Kidney (tissue), 13 donors: ENCODE measurements at regions not wholly inside any gene's neighbourhood (a gene's known extent, or its start where the extent isn't known, plus 50 kb on each side); places are given as distances from the start of the nearest gene placed in this dataset.

Experiments used
- DNase-seq, 5 donors: peaks; one replicate each; pipeline ENCODE4 v3.0.0-alpha.2; 2013 to 2020
- FAIRE-seq: peaks from 2 replicates; lab custom pipeline; 2012; peaks lifted over from hg19 to GRCh38; lab: Jason Lieb, UNC
- H3K27ac ChIP-seq, 2 donors: one replicate each; pipeline ENCODE4 v1.7.0; 2013; ENCODE audit warnings: low read depth in 2 of 2, low read length in 2 of 2, inconsistent platforms in 1 of 2
- H3K27me3 ChIP-seq: one replicate; pipeline ENCODE4 v1.7.1; 2013; ENCODE audit warnings: low read length, inconsistent platforms; ENCODE audit not compliant: control insufficient read depth, insufficient read depth
- H3K36me3 ChIP-seq, 3 donors: one replicate each; pipeline versions ENCODE4 v1.7.0 to v1.7.1; 2013; ENCODE audit warnings: low read length in 3 of 3, control low read depth in 1 of 3, inconsistent platforms in 1 of 3; ENCODE audit not compliant: insufficient read depth in 3 of 3, control insufficient read depth in 2 of 3
- H3K4me1 ChIP-seq, 3 donors: one replicate each; pipeline versions ENCODE4 v1.7.0 to v1.7.1; 2013; ENCODE audit warnings: low read length in 3 of 3, inconsistent platforms in 1 of 3, low read depth in 1 of 3; ENCODE audit not compliant: control insufficient read depth in 2 of 3, insufficient read depth in 2 of 3
- H3K4me3 ChIP-seq, 3 donors: one replicate each; pipeline versions ENCODE4 v1.7.0 to v1.8.1; 2013; ENCODE audit warnings: low read length in 3 of 3, control low read depth in 1 of 3, inconsistent platforms in 1 of 3
- H3K9ac ChIP-seq, 3 donors: one replicate each; pipeline versions ENCODE4 v1.7.0 to v1.7.1; 2013; ENCODE audit warnings: low read length in 3 of 3, control low read depth in 1 of 3, inconsistent platforms in 1 of 3
- H3K9me3 ChIP-seq, 3 donors: one replicate each; pipeline versions ENCODE4 v1.7.0 to v1.7.1; 2013; ENCODE audit warnings: low read length in 3 of 3, control low read depth in 1 of 3, inconsistent platforms in 1 of 3; ENCODE audit not compliant: control insufficient read depth in 2 of 3, insufficient read depth in 1 of 3
- CTCF ChIP-seq: IDR thresholded peaks from 3 replicates; pipeline ENCODE4 v1.5.1; 2012; ENCODE audit warnings: mild to moderate bottlenecking, moderate library complexity, borderline replicate concordance; ENCODE audit not compliant: insufficient read depth; ENCODE audit errors: extremely low read depth
- intact Hi-C: fragments of 100-400 bp; cut with DNase I; formaldehyde crosslinking; loops from one replicate; pipeline ENCODE4 v1.11.1; 2022
- donor health status: control.
- donor health status: control.
- donor health status: control.
- donor health status: control.
- donor health status: control.
- donor health status: DM: yes; HTN: yes; CAD: no.
- donor health status: Normal renal cell carcinoma (clear cell type).

DNA sequence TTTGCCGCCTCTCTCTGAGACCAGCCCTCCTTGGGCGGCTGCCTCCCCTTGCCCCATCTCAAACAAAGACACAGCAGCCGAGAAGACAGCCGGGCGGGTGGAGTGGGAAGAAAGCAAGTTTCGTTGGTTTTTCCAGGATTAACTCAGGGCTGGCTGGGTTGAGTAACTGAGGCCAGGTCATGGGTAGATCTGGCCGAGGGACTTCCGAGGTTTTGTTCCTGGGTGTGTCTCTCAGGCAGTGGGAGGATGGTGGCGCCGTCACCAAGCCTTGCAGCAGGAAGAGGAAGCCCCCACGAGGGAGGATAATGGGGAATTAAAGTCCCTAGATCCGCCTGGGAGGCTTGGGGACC, 167.2 kb downstream of the TTLL2 start:
- Histone ChIP-seq H3K9me3 (peaks cover 0 to 3% (median 0%) of the 10 kb centered on the region in 3 donors), H3K27me3 (no peaks in the 10 kb centered on the region), H3K36me3 (no peaks in the 10 kb centered on the region), H3K4me3 (no peak overlapping the region), H3K27ac (no peak overlapping the region), H3K4me1 (peaks cover 0 to 15% (median 2%) of the 10 kb centered on the region in 3 donors), H3K9ac (no peak overlapping the region)
- FAIRE-seq (no peak), DNase-seq (no peak)
- no peak for TF ChIP-seq CTCF
- intact Hi-C loops = no loop called here

- FAIRE-seq (no peak), DNase-seq (no peak)
- H3K27ac ChIP-seq = no peak overlapping the region
- H3K4me1 ChIP-seq = peaks cover 0 to 15% (median 2%) of the 10 kb centered on the region in 3 donors
- no peak overlapping the region for H3K4me3 ChIP-seq
- H3K9me3 ChIP-seq = peaks cover 0 to 3% (median 0%) of the 10 kb centered on the region in 3 donors
- TF ChIP-seq CTCF = no peak
- no peak overlapping the region for H3K9ac ChIP-seq
- no peaks in the 10 kb centered on the region for H3K36me3 ChIP-seq
- no peaks in the 10 kb centered on the region for H3K27me3 ChIP-seq
- intact Hi-C loops = no loop called here
Measured at GRCh38 chr6:167493310-167493709, 168.4 kb downstream of the TTLL2 start.

- no peaks in the 10 kb centered on the region for H3K27me3 ChIP-seq
- peaks cover 0 to 15% (median 2%) of the 10 kb centered on the region in 3 donors for H3K4me1 ChIP-seq
- no peak overlapping the region for H3K9ac ChIP-seq
- intact Hi-C loops = no loop called here
- H3K4me3 ChIP-seq = no peak overlapping the region
- no peak for FAIRE-seq
- no peak overlapping the region for H3K27ac ChIP-seq
- no peak for TF ChIP-seq CTCF
- peak in 4 of 5 donors; percentile 74 to 85 (median 79) for DNase-seq
- peaks cover 0 to 3% (median 0%) of the 10 kb centered on the region in 3 donors for H3K9me3 ChIP-seq
- H3K36me3 ChIP-seq = no peaks in the 10 kb centered on the region
Measured at GRCh38 chr6:167493976-167494697, 169.3 kb downstream of the TTLL2 start.
